GM12873 (cell line): ENCODE measurements at regions not wholly inside any gene's neighbourhood (a gene's known extent, or its start where the extent isn't known, plus 50 kb on each side); places are given as distances from the start of the nearest gene placed in this dataset.

ENCODE experiments used
- CTCF ChIP-seq: IDR thresholded peaks from 2 replicates; pipeline ENCODE4 v1.5.1; 2012; ENCODE audit warnings: low read depth, mild to moderate bottlenecking, moderate library complexity, low read length, control low read depth; ENCODE audit not compliant: insufficient read depth; ENCODE audit errors: missing control alignments

- no peak for TF ChIP-seq CTCF
Observed at GRCh38 chr13:33728271-33729037, 89.5 kb upstream of the RFC3 start.

- no peak for TF ChIP-seq CTCF
Observed at GRCh38 chr13:33730147-33730546, 87.8 kb upstream of the RFC3 start.

GRCh38 chr13:33730619-33731018, 87.3 kb upstream of the RFC3 start:
- no peak for TF ChIP-seq CTCF

- TF ChIP-seq CTCF: no peak
Observed at GRCh38 chr13:33735276-33735675, 82.7 kb upstream of the RFC3 start.

GRCh38 chr13:33739254-33739653, 78.7 kb upstream of the RFC3 start:
- no peak for TF ChIP-seq CTCF

- no peak for TF ChIP-seq CTCF
Observed at GRCh38 chr13:33740134-33740538, 77.8 kb upstream of the RFC3 start.

- TF ChIP-seq CTCF: no peak
Observed at GRCh38 chr13:33742321-33742720, 75.6 kb upstream of the RFC3 start.
